ENCODE measurements at regions not wholly inside any gene's neighbourhood (a gene's known extent, or its start where the extent isn't known, plus 50 kb on each side); places are given as distances from the start of the nearest gene placed in this dataset.

DNA sequence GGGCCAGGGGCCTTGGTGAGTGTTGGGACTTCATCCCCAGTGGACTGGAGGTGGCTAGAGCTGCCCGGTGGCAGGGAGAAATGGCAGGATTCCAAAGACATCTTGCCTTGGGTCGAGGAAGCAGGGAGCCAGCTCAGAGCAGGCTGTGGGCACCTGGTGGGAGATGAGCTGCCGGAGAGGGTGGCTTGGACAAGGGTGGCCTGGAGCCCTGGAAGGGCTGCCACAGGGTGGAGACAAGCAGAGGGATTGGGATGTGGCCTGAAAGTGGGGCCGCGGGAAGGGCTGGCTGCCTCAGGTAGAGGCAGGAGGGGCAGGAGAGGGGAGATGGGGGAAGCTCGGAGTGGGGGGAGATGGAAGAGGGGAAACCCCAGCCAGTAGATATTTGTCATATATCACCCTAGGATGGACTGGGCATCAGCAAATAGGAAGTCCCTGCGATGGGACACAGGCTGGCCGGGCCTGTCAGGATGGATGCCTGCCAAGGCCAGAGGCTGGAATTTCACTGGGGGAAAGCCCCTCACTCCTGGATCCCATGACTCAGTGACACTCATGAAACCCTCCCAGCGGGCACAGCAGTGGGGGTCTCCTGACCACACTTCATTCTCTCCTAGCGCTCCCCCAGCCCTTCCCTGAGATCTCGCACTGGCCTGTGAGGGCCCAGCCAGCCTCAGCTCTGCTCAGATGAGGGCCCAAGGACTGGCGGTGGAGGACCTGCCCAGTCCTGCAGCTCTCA is 72.0 kb upstream of the SHISAL1 start:
- H3K4me3 ChIP-seq (ENCODE audit: low read depth, low read length): no peak overlapping the region
- DNase-seq (ENCODE audit: low read depth): no peak
- TF ChIP-seq, protein P1, sequence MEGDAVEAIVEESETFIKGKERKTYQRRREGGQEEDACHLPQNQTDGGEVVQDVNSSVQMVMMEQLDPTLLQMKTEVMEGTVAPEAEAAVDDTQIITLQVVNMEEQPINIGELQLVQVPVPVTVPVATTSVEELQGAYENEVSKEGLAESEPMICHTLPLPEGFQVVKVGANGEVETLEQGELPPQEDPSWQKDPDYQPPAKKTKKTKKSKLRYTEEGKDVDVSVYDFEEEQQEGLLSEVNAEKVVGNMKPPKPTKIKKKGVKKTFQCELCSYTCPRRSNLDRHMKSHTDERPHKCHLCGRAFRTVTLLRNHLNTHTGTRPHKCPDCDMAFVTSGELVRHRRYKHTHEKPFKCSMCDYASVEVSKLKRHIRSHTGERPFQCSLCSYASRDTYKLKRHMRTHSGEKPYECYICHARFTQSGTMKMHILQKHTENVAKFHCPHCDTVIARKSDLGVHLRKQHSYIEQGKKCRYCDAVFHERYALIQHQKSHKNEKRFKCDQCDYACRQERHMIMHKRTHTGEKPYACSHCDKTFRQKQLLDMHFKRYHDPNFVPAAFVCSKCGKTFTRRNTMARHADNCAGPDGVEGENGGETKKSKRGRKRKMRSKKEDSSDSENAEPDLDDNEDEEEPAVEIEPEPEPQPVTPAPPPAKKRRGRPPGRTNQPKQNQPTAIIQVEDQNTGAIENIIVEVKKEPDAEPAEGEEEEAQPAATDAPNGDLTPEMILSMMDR (IDR thresholded peaks at IDR 0.05; ENCODE audit: insufficient read depth, low read depth, low read length, missing control alignments): no peak

GRCh38 chr22:44383652-44384562 is 71.2 kb upstream of the SHISAL1 start:
- no peak for DNase-seq (ENCODE audit: low read depth)
- no peak overlapping the region for H3K4me3 ChIP-seq (ENCODE audit: low read depth, low read length)
- TF ChIP-seq, protein P1 (IDR thresholded peaks at IDR 0.05; ENCODE audit: insufficient read depth, low read depth, low read length, missing control alignments): no peak

GRCh38 chr22:44383064-44383575 is 70.4 kb upstream of the SHISAL1 start:
- H3K4me3 ChIP-seq (ENCODE audit: low read depth, low read length): no peak overlapping the region
- TF ChIP-seq, protein P1 (IDR thresholded peaks at IDR 0.05; ENCODE audit: insufficient read depth, low read depth, low read length, missing control alignments): no peak
- DNase-seq (ENCODE audit: low read depth): no peak

- no peak overlapping the region for H3K4me3 ChIP-seq (ENCODE audit: low read depth, low read length)
- TF ChIP-seq, protein P1 (IDR thresholded peaks at IDR 0.05; ENCODE audit: insufficient read depth, low read depth, low read length, missing control alignments): no peak
- no peak for DNase-seq (ENCODE audit: low read depth)
Measured at GRCh38 chr22:44382116-44383038, 69.6 kb upstream of the SHISAL1 start.

- TF ChIP-seq, protein P1 (IDR thresholded peaks at IDR 0.05; ENCODE audit: insufficient read depth, low read depth, low read length, missing control alignments): no peak
- no peak overlapping the region for H3K4me3 ChIP-seq (ENCODE audit: low read depth, low read length)
- no peak for DNase-seq (ENCODE audit: low read depth)
Measured at GRCh38 chr22:44381761-44382115, 69.0 kb upstream of the SHISAL1 start.

DNA sequence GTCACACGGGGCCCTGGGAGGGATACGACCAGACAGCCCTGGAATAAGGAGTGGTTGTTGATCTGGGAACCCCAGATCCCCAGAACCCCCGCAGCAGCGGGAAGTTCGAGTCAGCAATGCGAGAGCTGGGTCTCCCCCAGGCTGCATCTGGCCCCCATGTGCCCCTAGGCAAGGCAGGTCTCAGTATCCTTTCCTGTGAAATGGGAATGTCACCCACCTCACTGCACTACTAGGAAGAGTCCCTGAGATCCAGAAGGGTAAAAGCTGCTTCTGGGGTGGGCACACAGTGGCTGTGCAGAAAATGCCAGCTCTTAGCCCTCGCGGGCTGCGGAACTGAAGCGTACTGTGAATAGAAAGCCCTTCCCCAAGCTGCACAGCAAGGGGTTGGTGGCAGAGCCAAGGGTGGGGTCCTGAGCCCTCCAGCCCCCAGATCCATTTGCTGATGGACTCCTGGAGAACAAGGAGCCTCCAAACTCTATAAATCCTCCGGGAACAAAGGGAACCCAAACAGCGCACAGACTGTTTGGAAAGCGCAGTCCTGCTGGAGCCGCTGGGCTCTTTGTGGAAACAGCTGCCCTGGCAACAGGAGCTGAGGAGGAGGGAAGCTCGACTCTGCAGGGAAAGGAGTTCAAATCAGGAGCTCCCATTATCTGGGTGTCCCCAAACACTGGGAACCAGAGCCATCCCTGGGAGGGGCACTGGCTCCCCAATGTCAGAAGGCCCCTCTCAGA is 68.2 kb upstream of the SHISAL1 start:
- no peak overlapping the region for H3K4me3 ChIP-seq (ENCODE audit: low read depth, low read length)
- TF ChIP-seq, protein P1 (IDR thresholded peaks at IDR 0.05; ENCODE audit: insufficient read depth, low read depth, low read length, missing control alignments): no peak
- no peak for DNase-seq (ENCODE audit: low read depth)

Measured in GM12865 (cell line).